ENCODE measurements at regions not wholly inside any gene's neighbourhood (a gene's known extent, or its start where the extent isn't known, plus 50 kb on each side); places are given as distances from the start of the nearest gene placed in this dataset.
"Not testable (repeated sequence)": the region's sequence is repeated elsewhere in the genome, so short reads cannot be mapped to it uniquely, and the experiment has no call there.

DNA sequence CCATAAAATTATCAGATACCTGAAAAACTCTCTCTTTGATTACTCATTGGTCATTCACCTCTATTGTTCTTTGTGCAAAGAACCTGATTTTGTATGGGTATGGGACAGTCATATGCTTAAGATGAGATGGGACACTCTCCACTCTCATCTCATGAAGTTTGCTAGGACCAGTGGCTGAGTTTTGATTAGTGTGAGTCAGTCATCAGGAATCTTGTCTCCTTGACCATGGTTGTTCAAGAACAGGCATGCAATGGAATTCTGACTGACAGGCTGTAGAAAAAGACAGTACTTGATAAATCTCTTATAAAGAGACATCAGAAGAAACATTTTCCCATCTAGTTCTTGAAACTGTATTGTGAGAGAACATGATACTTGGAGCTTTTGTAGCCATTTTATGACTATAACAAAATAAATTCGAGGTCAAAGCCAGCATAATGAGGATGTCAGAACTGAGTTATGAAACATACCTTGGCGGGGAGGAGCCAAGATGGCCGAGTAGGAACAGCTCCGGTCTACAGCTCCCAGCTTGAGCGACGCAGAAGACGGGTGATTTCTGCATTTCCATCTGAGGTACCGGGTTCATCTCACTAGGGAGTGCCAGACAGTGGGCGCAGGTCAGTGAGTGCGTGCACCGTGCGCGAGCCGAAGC, 367.0 kb downstream of the NR4A2 start:
- DNase-seq (ENCODE audit: extremely low read depth in 1 of 11, low read depth in 9 of 11, low spot score in 4 of 11) = no peak

DNA sequence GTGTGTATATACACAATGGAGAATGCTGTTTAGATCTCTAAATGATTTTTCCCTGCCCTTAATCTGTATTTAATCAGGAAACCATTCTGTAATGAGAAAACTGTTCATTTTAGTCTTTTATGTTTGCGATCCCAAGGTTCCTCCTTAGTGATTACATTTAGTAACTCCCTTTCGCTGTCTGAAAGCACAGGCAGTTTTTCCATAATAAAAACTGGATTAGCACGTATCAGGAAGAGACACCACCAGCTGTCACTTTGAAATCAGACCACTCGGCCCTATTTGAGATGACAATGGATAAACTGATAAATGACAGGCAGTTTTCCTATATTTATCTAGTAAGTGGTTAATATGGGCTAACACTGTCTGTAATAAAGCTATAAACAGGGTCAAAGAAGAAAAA, 370.9 kb downstream of the NR4A2 start:
- DNase-seq (ENCODE audit: extremely low read depth in 1 of 11, low read depth in 9 of 11, low spot score in 4 of 11) = no peak

DNA sequence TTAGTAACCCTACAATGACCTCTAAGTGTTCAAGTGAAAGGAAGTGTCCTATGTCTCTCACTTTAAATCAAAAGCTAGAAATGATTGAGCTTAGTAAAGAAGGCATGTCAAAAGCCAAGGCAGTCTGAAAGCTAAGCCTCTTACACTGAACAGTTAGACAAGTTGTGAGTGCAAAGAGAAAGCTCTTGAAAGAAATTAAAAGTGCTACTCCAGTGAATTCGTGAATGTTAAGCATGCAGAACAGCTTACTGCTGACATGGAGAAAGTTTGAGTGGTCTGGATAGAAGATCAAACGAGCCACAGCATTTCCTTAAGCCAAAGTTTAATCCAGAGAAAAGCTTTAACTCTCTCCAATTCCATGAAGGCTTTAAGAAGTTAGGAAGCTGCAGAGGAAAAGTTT, 373.7 kb downstream of the NR4A2 start:
- DNase-seq (ENCODE audit: extremely low read depth in 1 of 11, low read depth in 9 of 11, low spot score in 4 of 11) = no peak

DNA sequence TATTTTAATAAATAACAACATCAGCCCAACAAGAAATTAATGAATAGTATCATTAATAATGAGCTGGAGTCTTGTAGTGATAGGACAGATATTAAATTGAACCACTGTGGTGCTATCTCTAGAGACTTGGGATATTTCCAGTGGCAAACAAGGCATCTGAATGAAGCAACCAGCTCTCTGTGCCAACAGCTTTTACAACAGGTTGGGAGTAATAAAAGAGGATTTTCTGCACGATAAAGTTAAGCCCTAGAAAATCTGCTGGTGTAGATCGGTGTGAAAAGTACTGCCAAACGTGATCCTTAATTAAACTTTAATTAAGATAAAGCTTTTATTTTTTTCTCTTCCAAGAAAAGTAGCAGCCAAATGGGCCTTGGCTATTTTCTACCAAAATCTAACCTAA, 385.5 kb downstream of the NR4A2 start:
- DNase-seq (ENCODE audit: extremely low read depth in 1 of 11, low read depth in 9 of 11, low spot score in 4 of 11) = no peak

DNA sequence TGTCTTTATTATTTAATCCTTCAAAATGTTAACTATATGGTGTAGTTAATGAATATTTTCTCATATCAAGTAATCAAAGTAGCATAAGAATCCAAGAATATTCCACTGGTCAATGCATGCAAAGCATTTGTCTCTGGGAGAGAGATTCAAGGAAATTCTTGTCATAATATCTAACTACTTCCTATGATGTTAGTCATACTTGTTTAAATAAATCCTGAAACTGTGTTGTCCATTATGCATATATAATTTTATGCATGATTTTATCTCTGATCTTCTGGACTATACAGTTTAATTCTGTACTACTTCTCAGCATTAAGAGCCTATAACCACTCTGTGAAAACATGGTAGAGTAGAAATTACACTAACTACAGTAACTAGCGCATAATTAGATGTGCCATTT, 388.3 kb downstream of the NR4A2 start:
- DNase-seq (ENCODE audit: extremely low read depth in 1 of 11, low read depth in 9 of 11, low spot score in 4 of 11) = no peak

DNA sequence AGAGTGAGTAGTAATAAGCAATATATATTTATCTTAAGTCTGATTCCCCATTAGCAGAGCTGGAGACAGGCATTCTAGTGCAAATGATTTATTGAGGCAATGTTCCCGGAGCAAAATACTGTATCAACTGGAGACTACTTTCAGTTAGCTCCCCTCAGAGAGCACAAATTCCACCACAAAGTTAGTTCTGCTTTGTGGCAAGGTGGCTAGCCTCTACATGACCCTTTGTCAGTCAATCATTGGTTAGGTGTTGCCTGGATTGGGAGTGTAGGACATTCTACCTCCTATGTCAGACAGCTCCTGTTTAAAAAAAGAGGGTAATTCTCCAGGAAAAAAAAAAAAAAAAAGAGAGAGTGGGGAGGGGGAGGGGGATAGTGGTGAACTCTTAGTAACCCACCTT, 402.2 kb downstream of the NR4A2 start:
- DNase-seq (ENCODE audit: extremely low read depth in 1 of 11, low read depth in 9 of 11, low spot score in 4 of 11) = no peak

DNA sequence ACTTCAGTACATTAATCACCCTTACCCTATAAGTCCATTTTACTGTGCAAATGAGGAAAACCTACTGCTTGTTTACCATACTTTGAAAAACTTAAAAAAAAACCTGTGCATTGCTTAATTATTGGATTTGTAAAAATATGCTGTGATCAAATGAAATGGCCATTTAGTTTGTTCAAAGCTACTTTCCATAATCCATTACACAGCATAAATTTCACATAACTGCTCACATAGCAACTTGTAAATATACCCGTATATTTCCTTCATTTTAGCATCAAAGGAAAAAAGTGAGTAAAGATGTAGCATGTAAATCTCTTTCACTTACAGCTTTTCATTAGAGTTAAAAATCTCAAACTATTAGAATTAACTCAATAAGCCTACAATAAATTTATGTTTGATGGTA, 415.1 kb downstream of the NR4A2 start:
- DNase-seq (ENCODE audit: extremely low read depth in 1 of 11, low read depth in 9 of 11, low spot score in 4 of 11) = no peak

DNA sequence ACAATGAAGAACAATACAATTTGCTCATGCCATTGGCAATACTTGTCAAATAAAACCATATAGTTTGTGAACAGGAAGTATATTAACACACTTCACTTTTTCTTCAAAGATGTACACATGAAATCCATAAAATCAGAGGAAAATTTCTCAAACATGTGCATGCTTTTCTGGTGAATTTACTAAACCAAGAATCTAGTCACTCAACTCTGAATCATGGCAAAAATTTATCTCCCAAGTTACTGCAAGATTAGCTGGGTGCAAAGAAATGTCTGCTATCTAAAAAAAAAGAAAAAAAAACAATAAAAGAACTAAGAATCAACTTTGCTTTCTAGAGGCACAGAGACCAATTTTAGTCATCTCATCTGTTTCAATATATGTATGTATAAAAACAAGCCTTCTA, 419.2 kb downstream of the NR4A2 start:
- DNase-seq (ENCODE audit: extremely low read depth in 1 of 11, low read depth in 9 of 11, low spot score in 4 of 11) = no peak

DNA sequence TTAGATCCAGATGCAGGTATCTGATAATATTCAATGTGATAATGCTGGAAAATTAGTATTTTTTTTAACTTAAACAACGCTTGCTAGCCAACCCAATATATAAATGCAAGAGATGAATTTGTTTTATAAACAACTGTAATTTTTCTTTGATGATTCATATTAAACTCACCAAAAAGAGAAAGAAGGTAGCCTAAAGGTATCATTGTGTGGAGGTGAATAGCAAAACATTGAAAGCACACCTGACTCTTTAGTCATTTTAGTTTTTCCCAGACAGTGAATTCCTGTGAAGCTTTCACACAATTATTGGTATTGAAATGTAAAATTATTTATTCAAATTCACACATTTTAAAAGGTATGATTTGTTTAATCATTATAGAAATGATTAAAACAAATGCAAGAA, 424.0 kb downstream of the NR4A2 start:
- DNase-seq (ENCODE audit: extremely low read depth in 1 of 11, low read depth in 9 of 11, low spot score in 4 of 11) = no peak

DNA sequence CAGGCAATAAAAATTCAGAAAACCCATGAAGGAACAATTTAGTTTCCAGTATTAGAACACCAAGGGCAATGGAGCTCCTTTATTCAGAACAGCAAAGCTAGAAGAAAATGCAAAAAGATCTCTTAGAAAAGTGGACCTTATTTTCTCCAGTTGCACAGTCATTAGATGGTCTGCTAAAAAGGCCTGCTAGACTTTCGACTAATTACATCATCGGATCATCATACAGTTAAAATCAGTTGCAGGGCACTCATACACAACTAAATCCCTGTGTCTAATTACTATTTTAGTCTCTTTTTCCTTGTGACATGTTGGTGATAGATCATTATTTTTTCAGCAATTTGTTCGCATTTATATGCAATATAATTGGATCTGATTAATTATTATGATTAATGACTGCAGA, 425.3 kb downstream of the NR4A2 start:
- no peak for DNase-seq (ENCODE audit: extremely low read depth in 1 of 11, low read depth in 9 of 11, low spot score in 4 of 11)

DNA sequence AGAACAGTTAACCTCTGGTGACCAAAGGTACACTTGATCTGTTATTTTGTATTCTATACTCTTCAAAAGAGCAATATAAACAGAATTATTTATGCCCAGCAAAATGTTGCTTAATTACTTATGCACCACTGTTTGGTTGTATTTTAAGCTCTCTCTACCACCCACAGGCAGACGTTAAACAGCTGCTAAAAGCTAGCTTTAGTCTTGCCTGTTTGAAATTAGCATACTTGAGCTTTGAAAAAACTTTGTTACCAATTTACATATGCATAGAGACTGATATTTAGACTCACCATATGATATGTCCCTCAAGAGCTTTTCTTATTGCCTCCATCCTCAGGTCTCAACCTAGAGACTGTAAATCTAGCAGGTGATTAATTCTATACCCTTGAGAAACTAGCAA, 426.9 kb downstream of the NR4A2 start:
- no peak for DNase-seq (ENCODE audit: extremely low read depth in 1 of 11, low read depth in 9 of 11, low spot score in 4 of 11)

DNA sequence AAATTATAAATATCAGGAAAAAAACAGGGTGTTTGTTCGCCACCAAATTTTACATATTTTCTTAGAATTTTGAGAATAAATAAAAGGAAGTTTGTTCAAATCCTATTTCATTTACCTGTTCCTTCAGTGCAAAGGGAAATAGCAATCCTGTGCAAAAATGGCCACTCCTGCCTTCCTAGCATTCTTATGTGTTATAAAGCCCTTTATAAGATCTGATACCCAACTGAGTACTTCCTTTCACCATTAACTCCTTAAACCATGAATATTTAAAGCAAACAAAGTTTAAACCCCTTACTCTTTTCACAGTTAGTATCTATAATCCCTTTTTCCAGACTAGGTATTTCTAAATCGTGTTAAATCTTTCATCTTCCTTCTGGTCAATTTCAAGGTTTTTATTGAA, 427.8 kb downstream of the NR4A2 start:
- DNase-seq (ENCODE audit: extremely low read depth in 1 of 11, low read depth in 9 of 11, low spot score in 4 of 11) = no peak

DNA sequence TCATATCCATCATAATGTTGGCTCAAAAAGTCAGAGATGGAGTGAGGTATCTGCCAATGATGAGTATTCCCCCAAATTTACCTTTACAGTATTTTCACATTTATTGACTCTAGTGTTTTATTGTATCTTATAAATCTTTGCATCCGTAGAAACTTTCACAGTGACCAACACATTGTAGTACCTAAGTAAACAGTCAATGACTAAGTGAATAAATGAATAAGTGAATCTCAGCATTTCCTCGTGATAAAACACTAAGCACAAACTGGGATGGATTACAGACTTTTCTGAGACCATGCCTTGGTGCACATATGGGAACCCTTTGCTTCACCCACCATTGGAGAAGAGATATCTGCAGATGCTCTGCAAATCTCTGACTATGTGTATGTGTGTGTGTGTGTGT, 429.9 kb downstream of the NR4A2 start:
- DNase-seq (ENCODE audit: extremely low read depth in 1 of 11, low read depth in 9 of 11, low spot score in 4 of 11) = no peak

DNA sequence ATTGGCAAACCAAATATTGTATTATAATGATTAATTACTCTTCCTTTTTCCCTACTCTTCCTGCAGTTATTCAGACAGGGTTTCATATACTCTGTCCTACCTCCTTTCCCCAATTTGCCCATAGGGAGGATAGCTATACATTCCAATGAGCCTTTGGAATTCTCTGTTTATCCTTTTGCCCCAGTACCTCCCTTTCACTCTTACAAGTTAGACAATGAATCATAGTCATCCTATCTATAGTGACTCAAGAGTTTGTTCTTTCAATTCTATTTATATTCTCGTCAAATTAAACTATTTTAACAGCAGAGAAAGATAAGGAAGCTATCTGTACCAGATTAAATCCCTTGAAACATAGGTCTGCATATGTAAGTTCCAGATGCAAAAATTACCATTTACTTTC, 437.5 kb downstream of the NR4A2 start:
- DNase-seq (ENCODE audit: extremely low read depth in 1 of 11, low read depth in 9 of 11, low spot score in 4 of 11) = no peak

DNA sequence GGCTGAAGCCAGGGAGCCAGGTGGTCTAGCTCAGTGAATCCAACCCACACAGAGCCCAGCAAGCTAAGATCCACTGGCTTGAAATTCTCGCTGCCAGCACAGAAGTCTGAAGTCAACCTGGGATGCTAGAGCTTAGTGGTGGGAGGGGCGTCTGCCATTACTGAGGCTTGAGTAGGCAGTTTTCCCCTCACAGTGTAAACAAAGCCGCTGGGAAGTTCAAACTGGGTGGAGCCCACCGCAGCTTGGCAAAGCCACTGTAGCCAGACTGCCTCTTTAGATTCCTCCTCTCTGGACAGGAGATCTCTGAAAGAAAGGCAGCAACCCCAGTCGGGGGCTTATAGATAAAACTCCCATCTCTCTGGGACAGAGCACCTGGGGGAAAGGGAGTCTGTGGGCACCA, 452.1 kb downstream of the NR4A2 start:
- not testable (repeated sequence) for DNase-seq (ENCODE audit: extremely low read depth in 1 of 11, low read depth in 9 of 11, low spot score in 4 of 11)

DNA sequence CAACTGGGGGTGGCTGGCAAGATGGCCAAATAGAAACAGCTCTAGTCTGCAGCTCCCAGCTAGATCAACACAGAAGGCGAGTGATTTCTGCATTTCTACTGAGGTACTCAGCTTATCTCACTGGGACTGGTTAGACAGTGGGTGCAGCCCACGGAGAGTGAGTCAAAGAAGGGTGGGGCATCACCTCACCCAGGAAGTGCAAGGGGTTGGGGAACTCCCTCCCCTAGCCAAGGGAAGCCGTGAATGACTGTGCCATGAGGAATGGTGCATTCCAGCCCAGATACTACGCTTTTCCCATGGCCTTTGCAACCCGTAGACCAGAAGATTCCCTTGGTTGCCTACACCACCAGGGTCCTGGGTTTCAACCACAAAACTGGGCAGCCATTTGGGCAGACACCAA, 452.6 kb downstream of the NR4A2 start:
- DNase-seq (ENCODE audit: extremely low read depth in 1 of 11, low read depth in 9 of 11, low spot score in 4 of 11) = not testable (repeated sequence)

DNA sequence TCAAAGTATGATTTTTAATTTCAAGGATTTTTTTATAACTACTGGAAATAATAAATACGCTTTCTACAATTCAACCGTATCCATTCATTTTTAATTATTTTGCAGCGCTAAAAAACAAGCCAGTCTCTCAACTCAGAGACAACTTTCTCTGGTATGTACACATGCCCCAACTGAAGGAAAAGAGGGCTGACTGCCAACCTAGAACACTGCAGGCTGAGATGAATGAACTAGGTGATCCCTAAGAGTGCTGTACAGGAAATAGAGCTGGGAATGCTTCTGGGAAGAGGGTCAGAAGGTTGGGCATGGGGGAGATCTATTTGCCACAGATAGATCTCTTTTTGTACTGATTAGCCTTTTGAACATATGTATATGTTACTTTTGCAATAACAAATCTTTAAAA, 460.1 kb downstream of the NR4A2 start:
- no peak for DNase-seq (ENCODE audit: extremely low read depth in 1 of 11, low read depth in 9 of 11, low spot score in 4 of 11)

DNA sequence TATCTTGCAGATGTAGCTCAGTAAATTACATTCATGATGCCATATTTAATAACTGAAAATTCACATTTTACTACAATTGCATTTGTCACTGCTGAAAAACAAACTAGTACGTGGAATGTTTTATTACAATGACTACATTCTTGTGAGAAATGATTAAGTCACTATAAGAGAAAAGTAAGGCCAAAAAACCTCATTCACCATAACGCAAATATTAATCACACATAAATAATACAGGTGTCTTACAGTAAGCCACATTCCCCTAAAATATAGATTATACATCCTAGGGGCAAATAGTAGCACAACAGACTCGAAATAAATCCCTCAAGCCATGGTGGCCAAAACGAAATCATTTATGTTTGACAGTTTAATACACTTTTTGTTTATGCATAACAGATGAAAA, 460.6 kb downstream of the NR4A2 start:
- no peak for DNase-seq (ENCODE audit: extremely low read depth in 1 of 11, low read depth in 9 of 11, low spot score in 4 of 11)

DNA sequence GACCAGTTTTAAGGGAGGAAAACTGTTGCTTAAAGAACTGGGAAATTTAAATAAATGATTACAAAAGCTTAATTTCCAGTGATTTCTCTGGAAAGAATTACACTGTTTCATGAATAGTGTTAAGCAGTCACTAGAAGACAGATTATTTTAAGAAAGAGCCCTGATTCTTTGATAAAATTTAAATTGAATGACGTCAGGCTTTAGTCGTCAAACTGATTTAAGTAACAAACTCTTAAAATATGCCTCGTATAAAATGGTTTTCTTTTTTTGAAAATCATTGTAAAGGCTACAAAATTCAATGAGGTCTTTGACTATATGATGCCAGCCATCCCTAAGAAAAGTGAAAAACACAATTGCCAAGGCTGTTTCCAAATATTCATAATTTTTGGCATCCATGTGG, 465.0 kb downstream of the NR4A2 start:
- DNase-seq (ENCODE audit: extremely low read depth in 1 of 11, low read depth in 9 of 11, low spot score in 4 of 11) = no peak

DNA sequence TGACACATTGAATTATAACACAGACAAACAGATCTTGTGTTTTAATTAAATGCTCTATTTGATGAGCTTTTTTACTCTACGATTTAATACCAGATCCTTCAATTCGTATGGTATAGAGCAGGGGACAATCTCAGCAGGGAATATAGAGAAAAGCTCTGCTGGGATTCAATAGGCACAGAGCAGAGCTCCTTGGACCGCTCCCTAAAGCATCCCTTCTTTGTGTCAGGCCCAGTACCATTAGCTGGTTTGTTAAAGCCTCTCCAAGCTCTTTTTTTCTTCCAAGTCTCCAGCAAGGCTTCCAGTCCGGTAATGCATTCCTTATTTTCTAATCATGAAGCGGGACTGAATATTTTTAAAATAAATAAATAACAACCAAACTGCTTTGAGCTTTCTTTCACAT, 466.0 kb downstream of the NR4A2 start:
- no peak for DNase-seq (ENCODE audit: extremely low read depth in 1 of 11, low read depth in 9 of 11, low spot score in 4 of 11)

DNA sequence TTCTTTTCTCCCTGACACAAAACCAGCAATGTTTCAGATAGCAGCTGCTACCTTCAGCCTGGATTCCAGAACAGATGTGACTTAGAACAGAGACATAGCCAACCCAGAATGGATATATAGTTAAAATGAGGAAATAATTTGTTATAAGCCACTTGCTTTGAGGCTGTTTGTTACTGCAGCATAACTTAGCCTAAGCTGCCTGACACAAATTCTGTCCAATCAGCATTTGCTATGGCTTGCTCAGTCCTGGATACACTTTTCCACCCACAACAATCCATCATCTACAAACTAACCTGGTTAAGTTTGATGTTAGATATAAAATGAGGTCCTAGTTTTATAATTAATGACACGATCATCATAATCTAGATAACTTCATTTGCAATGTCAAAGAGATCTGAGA, 480.4 kb downstream of the NR4A2 start:
- no peak for DNase-seq (ENCODE audit: extremely low read depth in 1 of 11, low read depth in 9 of 11, low spot score in 4 of 11)

DNA sequence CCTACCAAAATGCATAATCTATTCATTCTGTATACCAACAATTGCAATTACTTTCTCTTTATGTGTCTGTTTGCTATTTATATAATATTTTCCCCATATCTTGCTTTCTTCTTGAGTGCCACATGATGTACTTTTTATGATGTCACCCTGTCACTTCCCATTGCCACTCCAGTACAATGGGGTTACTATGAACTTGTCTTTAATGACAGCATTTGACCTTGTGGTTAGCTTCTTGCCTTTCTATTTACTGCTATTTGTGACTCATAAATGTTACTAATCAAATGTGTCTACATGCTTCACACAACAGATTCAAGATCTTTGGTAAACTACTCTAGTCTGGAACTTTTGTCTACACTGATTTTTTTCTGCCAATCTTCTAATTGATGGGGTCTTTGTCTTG, 486.3 kb downstream of the NR4A2 start:
- DNase-seq (ENCODE audit: extremely low read depth in 1 of 11, low read depth in 9 of 11, low spot score in 4 of 11) = no peak

Data from renal cortex interstitium (tissue), 11 donors.